ENCODE measurements at regions not wholly inside any gene's neighbourhood (a gene's known extent, or its start where the extent isn't known, plus 50 kb on each side); places are given as distances from the start of the nearest gene placed in this dataset.

DNA sequence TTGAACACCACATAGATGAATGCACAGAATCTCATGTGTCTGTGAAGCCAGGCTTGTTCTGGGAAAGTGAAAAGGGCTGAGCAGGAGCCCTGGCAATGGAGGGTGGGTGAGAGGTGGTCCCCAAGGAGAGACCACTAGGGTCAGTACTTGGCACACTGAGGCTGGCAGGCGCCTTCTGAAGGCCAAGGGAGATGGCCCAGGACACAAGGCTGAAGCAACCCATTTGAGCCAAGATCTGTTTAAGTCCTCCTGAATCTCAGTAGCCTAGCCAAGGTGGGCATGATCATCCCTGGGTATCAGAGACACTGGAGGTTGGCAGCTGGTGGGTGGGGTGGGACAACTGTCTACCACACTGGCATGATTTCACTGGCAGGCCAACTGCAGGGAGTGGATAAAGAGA is 1741.2 kb downstream of the TP53TG3F start:
- TF ChIP-seq POLR2AphosphoS5 (IDR thresholded peaks at IDR 0.05), result no peak
- TF ChIP-seq, protein P1, sequence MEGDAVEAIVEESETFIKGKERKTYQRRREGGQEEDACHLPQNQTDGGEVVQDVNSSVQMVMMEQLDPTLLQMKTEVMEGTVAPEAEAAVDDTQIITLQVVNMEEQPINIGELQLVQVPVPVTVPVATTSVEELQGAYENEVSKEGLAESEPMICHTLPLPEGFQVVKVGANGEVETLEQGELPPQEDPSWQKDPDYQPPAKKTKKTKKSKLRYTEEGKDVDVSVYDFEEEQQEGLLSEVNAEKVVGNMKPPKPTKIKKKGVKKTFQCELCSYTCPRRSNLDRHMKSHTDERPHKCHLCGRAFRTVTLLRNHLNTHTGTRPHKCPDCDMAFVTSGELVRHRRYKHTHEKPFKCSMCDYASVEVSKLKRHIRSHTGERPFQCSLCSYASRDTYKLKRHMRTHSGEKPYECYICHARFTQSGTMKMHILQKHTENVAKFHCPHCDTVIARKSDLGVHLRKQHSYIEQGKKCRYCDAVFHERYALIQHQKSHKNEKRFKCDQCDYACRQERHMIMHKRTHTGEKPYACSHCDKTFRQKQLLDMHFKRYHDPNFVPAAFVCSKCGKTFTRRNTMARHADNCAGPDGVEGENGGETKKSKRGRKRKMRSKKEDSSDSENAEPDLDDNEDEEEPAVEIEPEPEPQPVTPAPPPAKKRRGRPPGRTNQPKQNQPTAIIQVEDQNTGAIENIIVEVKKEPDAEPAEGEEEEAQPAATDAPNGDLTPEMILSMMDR (IDR thresholded peaks at IDR 0.05), result no peak
